Neural progenitor cell (in vitro differentiated cells): ENCODE measurements at regions not wholly inside any gene's neighbourhood (a gene's known extent, or its start where the extent isn't known, plus 50 kb on each side); places are given as distances from the start of the nearest gene placed in this dataset.

Experiments
- DNase-seq: peaks from one replicate; pipeline ENCODE4 v3.0.0-alpha.2; 2016; ENCODE audit warnings: low spot score
- H2AFZ ChIP-seq: fragments of 200-600 bp; sonication (generic); replicated peaks from 2 replicates; pipeline ENCODE4 v1.6.1; 2016; ENCODE audit warnings: antibody characterized with exemption
- H3F3A ChIP-seq: fragments of 200-600 bp; sonication (generic); 2 replicates; pipeline ENCODE4 v1.6.1; 2016; ENCODE audit warnings: antibody characterized with exemption, low read depth
- H3K27ac ChIP-seq: fragments of 200-600 bp; sonication (generic); 2 replicates; pipeline ENCODE4 v1.5.1; 2016; ENCODE audit warnings: mild to moderate bottlenecking
- H3K27me3 ChIP-seq: fragments of 200-600 bp; sonication (generic); 2 replicates; pipeline ENCODE4 v1.6.1; 2016; ENCODE audit warnings: mild to moderate bottlenecking, moderate library complexity
- H3K36me3 ChIP-seq: fragments of 200-600 bp; sonication (generic); 2 replicates; pipeline ENCODE4 v1.5.1; 2016
- H3K4me1 ChIP-seq: fragments of 200-600 bp; sonication (generic); 2 replicates; pipeline ENCODE4 v1.6.1; 2016; ENCODE audit warnings: mixed run types
- H3K4me2 ChIP-seq: fragments of 200-600 bp; sonication (generic); 2 replicates; pipeline ENCODE4 v1.6.1; 2016
- H3K4me3 ChIP-seq: fragments of 200-600 bp; sonication (generic); 2 replicates; pipeline ENCODE4 v1.5.1; 2016
- H3K79me2 ChIP-seq: fragments of 200-600 bp; sonication (generic); 2 replicates; pipeline ENCODE4 v1.6.1; 2016; ENCODE audit warnings: low read depth
- H3K9ac ChIP-seq: fragments of 200-600 bp; sonication (generic); 2 replicates; pipeline ENCODE4 v1.6.1; 2016
- H3K9me3 ChIP-seq: fragments of 200-600 bp; sonication (generic); 2 replicates; pipeline ENCODE4 v1.5.1; 2016; ENCODE audit warnings: low read depth
- H4K20me1 ChIP-seq: fragments of 200-600 bp; sonication (generic); 2 replicates; pipeline ENCODE4 v1.6.1; 2016; ENCODE audit warnings: low read depth
- H3K27ac Mint-ChIP-seq: 3 replicates; pipeline ENCODE4 v1.8.0; 2021; ENCODE audit warnings: mixed read lengths
- H3K27me3 Mint-ChIP-seq: 2 replicates; pipeline ENCODE4 v1.8.0; 2022; ENCODE audit warnings: low read depth, mild to moderate bottlenecking, inconsistent platforms, moderate library complexity, mixed read lengths; ENCODE audit not compliant: insufficient read depth
- H3K36me3 Mint-ChIP-seq: 3 replicates; pipeline ENCODE4 v1.8.0; 2021; ENCODE audit warnings: mixed read lengths
- H3K4me1 Mint-ChIP-seq: 3 replicates; pipeline ENCODE4 v1.8.0; 2021; ENCODE audit warnings: mixed read lengths
- H3K4me3 Mint-ChIP-seq: 3 replicates; pipeline ENCODE4 v1.8.0; 2021; ENCODE audit warnings: mild to moderate bottlenecking, moderate library complexity, mixed read lengths
- H3K9me3 Mint-ChIP-seq: 3 replicates; pipeline ENCODE4 v1.8.0; 2020; ENCODE audit warnings: mixed read lengths
- EZH2 ChIP-seq: fragments of 200-600 bp; sonication (generic); IDR thresholded peaks from 2 replicates; pipeline ENCODE4 v1.6.1; 2017; ENCODE audit warnings: antibody characterized with exemption, mild to moderate bottlenecking, moderate library complexity
- EZH2phosphoT487 ChIP-seq: fragments of 200-600 bp; sonication (generic); IDR thresholded peaks from 2 replicates; pipeline ENCODE4 v1.6.1; 2017; ENCODE audit warnings: antibody characterized with exemption
- TF ChIP-seq, protein P1 (sequence below): fragments of 200-600 bp; sonication (generic); IDR thresholded peaks from 2 replicates; pipeline ENCODE4 v1.5.1; 2017; ENCODE audit warnings: antibody characterized with exemption, mild to moderate bottlenecking

- peaks cover 8% of the 10 kb centered on the region for H3K27me3 Mint-ChIP-seq
- H4K20me1 ChIP-seq: no peaks in the 10 kb centered on the region
- TF ChIP-seq EZH2 (no peak), EZH2phosphoT487 (no peak)
- TF ChIP-seq, protein P1, sequence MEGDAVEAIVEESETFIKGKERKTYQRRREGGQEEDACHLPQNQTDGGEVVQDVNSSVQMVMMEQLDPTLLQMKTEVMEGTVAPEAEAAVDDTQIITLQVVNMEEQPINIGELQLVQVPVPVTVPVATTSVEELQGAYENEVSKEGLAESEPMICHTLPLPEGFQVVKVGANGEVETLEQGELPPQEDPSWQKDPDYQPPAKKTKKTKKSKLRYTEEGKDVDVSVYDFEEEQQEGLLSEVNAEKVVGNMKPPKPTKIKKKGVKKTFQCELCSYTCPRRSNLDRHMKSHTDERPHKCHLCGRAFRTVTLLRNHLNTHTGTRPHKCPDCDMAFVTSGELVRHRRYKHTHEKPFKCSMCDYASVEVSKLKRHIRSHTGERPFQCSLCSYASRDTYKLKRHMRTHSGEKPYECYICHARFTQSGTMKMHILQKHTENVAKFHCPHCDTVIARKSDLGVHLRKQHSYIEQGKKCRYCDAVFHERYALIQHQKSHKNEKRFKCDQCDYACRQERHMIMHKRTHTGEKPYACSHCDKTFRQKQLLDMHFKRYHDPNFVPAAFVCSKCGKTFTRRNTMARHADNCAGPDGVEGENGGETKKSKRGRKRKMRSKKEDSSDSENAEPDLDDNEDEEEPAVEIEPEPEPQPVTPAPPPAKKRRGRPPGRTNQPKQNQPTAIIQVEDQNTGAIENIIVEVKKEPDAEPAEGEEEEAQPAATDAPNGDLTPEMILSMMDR: no peak
- peak overlapping the region; percentile 75 for H3K27ac ChIP-seq
- peaks cover 6% of the 10 kb centered on the region for H3K36me3 ChIP-seq
- H3K4me1 ChIP-seq: peaks cover 21% of the 10 kb centered on the region
- no peaks in the 10 kb centered on the region for H3K79me2 ChIP-seq
- peaks cover 21% of the 10 kb centered on the region for H3F3A ChIP-seq
- peaks cover 22% of the 10 kb centered on the region for H3K4me1 Mint-ChIP-seq
- no peaks in the 10 kb centered on the region for H3K27me3 ChIP-seq
- no peak for DNase-seq
- peak overlapping the region; percentile 16 for H3K4me2 ChIP-seq
- H3K27ac Mint-ChIP-seq: peak overlapping the region; percentile 98
- no peaks in the 10 kb centered on the region for H3K9me3 ChIP-seq
- no peak overlapping the region for H3K9ac ChIP-seq
- no peak overlapping the region for H3K4me3 Mint-ChIP-seq
- H3K4me3 ChIP-seq: no peak overlapping the region
- H2AFZ ChIP-seq: peak overlapping the region; percentile 85
- peaks cover 4% of the 10 kb centered on the region for H3K36me3 Mint-ChIP-seq
- peaks cover 25% of the 10 kb centered on the region for H3K9me3 Mint-ChIP-seq
Measured at GRCh38 chr12:19026614-19027488, 102.7 kb upstream of the PLEKHA5 start.

DNA sequence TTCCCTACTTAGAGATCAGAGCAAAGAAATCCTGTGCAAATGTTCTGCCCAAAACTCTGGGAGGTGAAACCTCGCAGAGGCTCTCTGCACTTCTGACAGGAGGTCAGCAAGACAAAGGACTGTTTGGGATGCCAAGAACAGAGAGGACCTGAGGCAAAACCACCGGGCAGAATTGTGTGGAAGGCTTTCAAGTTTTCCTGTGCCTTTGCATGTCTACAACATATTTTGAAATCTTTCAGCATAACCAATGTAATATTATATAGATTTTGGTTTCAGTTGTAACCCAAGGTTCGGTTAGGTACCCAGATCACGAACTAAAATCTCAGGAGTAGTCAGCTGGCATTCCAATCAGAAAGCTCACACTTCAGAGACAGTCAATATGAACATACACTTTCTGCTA is 99.4 kb upstream of the PLEKHA5 start:
- Histone ChIP-seq H2AFZ (no peak overlapping the region), H3K4me3 (no peak overlapping the region), H3K4me2 (no peak overlapping the region), H3K9me3 (no peaks in the 10 kb centered on the region), H4K20me1 (no peaks in the 10 kb centered on the region), H3K9ac (no peak overlapping the region), H3K79me2 (no peaks in the 10 kb centered on the region), H3K27me3 (no peaks in the 10 kb centered on the region), H3K4me1 (peaks cover 21% of the 10 kb centered on the region), H3K27ac (no peak overlapping the region), H3K36me3 (peaks cover 6% of the 10 kb centered on the region), H3F3A (peaks cover 21% of the 10 kb centered on the region)
- Mint-ChIP-seq H3K27me3 (peaks cover 5% of the 10 kb centered on the region), H3K27ac (no peak overlapping the region), H3K9me3 (peaks cover 44% of the 10 kb centered on the region), H3K36me3 (peaks cover 12% of the 10 kb centered on the region), H3K4me1 (peaks cover 20% of the 10 kb centered on the region), H3K4me3 (no peak overlapping the region)
- TF ChIP-seq, protein P1: no peak
- TF ChIP-seq EZH2phosphoT487 (no peak), EZH2 (no peak)
- no peak for DNase-seq

DNA sequence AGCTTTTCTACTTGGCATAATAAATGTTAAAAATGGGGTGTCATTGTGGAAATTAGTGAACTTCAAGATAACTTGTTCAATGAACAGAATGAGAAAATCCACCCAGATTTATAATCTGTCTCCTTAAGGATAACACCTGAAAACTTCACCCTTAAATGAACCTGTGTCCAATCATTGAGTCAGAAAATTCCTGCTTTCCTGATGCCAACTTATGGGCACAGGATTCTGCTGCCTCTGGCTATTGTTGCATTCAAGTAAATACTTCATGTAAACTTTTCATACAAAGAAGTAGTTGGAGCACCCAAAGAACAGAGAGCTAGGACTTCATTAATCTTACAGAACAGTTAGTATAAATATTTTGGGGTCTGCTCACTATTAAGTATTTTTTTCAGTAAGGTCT is 98.9 kb upstream of the PLEKHA5 start:
- no peaks in the 10 kb centered on the region for H3K9me3 ChIP-seq
- H3K36me3 Mint-ChIP-seq: peaks cover 12% of the 10 kb centered on the region

More for the DNA sequence above, 98.9 kb upstream of the PLEKHA5 start:
- H3K4me1 ChIP-seq: peaks cover 21% of the 10 kb centered on the region
- H3K4me2 ChIP-seq: no peak overlapping the region
- no peaks in the 10 kb centered on the region for H3K79me2 ChIP-seq
- H3K27ac ChIP-seq: no peak overlapping the region
- H3K4me3 ChIP-seq: no peak overlapping the region
- TF ChIP-seq, protein P1: no peak
- TF ChIP-seq EZH2 (no peak), EZH2phosphoT487 (no peak)
- H3K4me3 Mint-ChIP-seq: no peak overlapping the region
- DNase-seq: no peak
- no peaks in the 10 kb centered on the region for H4K20me1 ChIP-seq
- no peak overlapping the region for H3K27ac Mint-ChIP-seq
- H3K27me3 Mint-ChIP-seq: peaks cover 4% of the 10 kb centered on the region
- peaks cover 42% of the 10 kb centered on the region for H3K9me3 Mint-ChIP-seq
- no peaks in the 10 kb centered on the region for H3K27me3 ChIP-seq
- H3K4me1 Mint-ChIP-seq: peaks cover 23% of the 10 kb centered on the region
- H3F3A ChIP-seq: peaks cover 18% of the 10 kb centered on the region
- H2AFZ ChIP-seq: no peak overlapping the region
- no peak overlapping the region for H3K9ac ChIP-seq
- H3K36me3 ChIP-seq: peaks cover 6% of the 10 kb centered on the region
